ENCODE measurements at regions not wholly inside any gene's neighbourhood (a gene's known extent, or its start where the extent isn't known, plus 50 kb on each side); places are given as distances from the start of the nearest gene placed in this dataset.

DNA sequence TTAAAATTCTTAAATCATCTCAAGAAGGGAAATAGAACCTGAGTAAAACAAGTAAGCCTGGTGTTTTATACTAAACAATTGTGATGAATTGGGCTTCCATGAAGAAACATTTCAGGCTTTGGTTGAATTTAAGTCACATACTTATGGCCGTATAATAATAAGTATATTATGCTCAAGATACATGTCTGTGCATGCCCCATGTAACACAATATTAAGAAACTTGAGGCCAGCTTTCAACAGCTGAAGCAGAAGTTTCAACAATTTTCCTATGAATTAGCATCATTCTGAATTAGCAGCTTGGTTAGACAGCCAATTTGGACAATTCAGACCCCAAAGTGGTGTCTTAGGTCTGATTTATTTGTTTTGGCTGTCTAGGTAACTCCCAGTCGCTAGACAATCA, 243.7 kb downstream of the MYLK4 start:
- H3K4me3 ChIP-seq (ENCODE audit: low read length), result no peak overlapping the region
- peak; percentile 74 for DNase-seq (ENCODE audit: low read depth)
- TF ChIP-seq, protein P1, sequence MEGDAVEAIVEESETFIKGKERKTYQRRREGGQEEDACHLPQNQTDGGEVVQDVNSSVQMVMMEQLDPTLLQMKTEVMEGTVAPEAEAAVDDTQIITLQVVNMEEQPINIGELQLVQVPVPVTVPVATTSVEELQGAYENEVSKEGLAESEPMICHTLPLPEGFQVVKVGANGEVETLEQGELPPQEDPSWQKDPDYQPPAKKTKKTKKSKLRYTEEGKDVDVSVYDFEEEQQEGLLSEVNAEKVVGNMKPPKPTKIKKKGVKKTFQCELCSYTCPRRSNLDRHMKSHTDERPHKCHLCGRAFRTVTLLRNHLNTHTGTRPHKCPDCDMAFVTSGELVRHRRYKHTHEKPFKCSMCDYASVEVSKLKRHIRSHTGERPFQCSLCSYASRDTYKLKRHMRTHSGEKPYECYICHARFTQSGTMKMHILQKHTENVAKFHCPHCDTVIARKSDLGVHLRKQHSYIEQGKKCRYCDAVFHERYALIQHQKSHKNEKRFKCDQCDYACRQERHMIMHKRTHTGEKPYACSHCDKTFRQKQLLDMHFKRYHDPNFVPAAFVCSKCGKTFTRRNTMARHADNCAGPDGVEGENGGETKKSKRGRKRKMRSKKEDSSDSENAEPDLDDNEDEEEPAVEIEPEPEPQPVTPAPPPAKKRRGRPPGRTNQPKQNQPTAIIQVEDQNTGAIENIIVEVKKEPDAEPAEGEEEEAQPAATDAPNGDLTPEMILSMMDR (IDR thresholded peaks at IDR 0.05; ENCODE audit: insufficient read depth, low read depth, low read length, missing control alignments), result no peak

DNA sequence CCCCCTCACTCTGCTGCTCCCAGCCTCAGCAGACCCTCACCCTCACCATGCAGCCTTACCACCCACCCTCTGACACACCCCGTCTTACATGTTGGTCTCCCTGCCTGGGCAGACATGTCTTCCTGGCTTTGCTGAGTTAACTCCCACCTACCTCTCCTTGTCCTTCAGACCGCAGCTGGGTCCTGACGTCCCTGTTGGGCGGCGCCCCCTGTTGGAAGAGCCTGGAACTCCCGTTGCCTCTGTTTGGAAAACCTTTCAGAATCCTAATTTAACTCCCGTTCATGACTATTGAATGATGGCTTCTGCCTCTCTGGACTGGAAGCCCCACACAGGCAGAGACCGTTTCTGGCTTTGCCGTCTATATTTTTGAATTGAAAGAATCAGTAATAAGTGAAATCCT, 245.1 kb downstream of the MYLK4 start:
- H3K4me3 ChIP-seq (ENCODE audit: low read length), result no peak overlapping the region
- TF ChIP-seq, protein P1 (IDR thresholded peaks at IDR 0.05; ENCODE audit: insufficient read depth, low read depth, low read length, missing control alignments), result peak; percentile 22
- DNase-seq (ENCODE audit: low read depth), result no peak

DNA sequence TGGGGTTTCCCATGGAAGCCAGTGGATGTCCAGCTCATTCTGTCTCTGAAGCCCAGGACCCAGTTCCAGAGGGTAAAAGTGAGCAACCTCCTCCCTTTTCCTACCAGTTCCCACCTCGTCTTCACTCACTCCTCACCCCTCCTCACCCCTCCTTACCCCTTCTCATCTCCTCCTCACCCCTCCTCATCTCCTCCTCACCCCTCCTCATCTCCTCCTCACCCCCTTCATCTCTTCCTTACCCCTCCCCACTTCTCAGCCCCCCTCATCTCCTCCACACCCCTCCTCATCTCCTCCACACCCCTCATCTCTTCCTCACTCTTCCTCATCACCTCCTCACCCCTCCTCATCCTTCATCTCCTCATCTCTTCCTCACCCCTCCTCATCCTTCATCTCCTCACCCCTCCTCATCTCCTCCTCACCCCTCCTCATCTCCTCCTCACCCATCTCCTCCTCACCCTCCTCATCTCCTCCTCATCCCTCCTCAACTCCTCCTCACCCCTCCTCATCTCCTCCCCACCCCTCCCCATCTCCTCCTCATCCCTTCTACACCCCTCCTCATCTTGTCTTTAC, 246.1 kb downstream of the MYLK4 start:
- TF ChIP-seq, protein P1 (IDR thresholded peaks at IDR 0.05; ENCODE audit: insufficient read depth, low read depth, low read length, missing control alignments), result no peak
- no peak overlapping the region for H3K4me3 ChIP-seq (ENCODE audit: low read length)
- no peak for DNase-seq (ENCODE audit: low read depth)

DNA sequence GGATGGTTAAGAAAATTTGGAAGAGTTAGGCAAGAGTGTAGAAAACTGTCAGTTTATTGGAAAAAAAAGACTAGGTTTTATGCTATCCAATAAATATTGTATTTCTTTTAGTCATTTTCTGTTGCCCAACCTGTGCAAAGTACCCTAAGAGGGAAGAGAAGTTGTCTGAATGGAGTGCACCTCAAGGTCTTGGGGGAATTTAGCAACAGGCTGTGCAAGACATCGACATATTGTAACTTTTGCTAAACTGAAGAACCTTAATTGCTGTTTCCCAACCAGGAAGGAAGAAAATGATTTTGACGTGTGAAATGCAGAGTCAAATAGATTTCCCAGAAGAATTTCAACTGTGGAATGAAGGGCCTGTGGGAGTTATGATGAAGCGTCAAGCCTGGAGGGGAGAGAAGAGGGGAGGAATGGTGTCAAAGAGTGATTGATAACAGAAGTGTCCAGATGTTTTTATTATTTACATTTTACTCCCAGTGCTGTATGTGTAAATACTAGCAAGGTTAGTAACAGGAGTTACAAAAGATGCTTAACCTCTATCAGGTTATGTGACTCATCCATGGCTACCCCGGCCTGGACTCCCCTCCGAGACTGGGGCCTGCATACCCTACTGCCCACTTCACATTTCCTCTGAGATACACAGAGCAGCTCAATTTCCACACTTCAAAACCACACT, 246.8 kb downstream of the MYLK4 start:
- no peak overlapping the region for H3K4me3 ChIP-seq (ENCODE audit: low read length)
- TF ChIP-seq, protein P1 (IDR thresholded peaks at IDR 0.05; ENCODE audit: insufficient read depth, low read depth, low read length, missing control alignments), result no peak
- peak; percentile 58 for DNase-seq (ENCODE audit: low read depth)

DNA sequence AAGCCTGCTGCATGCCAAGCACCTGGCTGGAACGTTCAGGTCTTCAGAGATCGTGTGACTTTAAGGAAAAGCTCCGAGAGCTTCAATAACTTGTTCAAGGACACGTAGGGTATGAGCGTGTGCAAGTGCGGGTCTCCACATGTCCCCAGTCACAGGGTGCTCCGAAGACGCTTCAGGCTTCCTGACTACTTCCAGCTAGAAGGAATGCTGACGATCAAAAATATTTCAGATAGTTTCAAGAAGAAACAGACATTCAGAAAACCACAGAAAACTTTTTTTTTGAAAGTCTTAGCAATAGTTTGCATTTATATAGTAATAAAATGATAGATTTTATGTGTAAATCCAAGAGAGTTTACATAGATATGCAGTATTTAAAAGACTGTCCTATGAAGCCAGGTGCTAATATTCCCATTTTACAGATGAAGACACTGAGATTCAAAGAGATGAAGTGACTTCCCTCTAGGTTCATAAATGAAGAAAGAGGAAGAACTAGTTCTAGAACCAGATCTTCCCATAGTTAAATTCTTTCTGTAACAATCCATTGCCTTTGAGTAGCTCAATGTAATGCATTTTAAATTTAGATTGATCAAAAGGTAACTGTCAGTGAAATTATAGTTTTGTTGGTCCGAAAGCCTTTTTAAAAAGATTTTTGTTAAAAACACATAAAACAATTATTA, 247.6 kb downstream of the MYLK4 start:
- no peak overlapping the region for H3K4me3 ChIP-seq (ENCODE audit: low read length)
- DNase-seq (ENCODE audit: low read depth), result peak; percentile 52
- TF ChIP-seq, protein P1 (IDR thresholded peaks at IDR 0.05; ENCODE audit: insufficient read depth, low read depth, low read length, missing control alignments), result no peak

DNA sequence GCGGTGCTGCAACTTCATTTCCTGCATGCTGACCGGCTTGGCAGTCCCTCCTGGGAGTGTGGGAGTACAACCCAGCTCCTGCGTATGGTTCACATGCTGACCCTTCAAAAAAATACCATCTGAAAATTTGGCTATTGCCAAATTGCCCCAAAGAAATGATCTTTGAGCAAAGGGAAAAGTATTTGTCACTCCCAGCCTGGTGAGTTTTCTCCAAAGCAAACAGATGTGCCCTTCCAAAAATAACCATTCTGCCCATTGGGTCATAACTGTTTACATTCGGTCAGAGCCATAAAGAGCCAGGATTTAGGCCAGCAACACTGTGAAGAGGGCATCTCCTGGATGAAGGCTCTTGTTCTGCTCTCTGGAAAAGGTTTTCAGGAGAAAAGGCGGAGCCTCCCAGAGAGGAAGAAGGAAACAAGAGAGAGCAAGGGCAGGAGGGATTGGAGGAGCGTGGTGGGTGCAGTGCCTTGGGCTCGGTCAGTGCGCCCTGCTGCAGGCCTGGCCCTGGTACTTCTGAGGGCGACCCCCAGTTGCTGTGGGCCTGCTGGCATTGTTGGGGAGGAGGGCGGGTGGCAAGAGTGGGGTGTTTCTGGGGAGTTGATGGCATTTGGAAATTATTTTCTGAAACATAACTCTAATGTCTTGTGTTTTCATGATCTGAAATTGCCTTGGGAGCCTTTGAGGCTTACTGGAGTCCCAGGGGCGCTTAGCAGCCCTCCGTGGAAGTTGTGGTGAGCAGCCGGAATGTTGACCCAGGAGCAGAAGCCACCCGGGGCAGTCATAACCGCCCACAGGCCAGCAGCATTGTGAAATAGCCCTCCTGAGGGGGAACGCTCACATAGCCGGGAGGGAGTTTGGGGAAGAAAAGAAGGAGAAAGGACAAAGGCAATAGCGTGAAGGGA, 248.4 kb downstream of the MYLK4 start:
- no peak overlapping the region for H3K4me3 ChIP-seq (ENCODE audit: low read length)
- DNase-seq (ENCODE audit: low read depth), result no peak
- TF ChIP-seq, protein P1 (IDR thresholded peaks at IDR 0.05; ENCODE audit: insufficient read depth, low read depth, low read length, missing control alignments), result no peak

Measured in epithelial cell of esophagus (primary cell).